ENCODE measurements at regions not wholly inside any gene's neighbourhood (a gene's known extent, or its start where the extent isn't known, plus 50 kb on each side); places are given as distances from the start of the nearest gene placed in this dataset.

- TF ChIP-seq FOSB (CRISPR knock-in tag; IDR thresholded peaks at IDR 0.05) (no peak), CHD4 (IDR thresholded peaks at IDR 0.05; ENCODE audit: borderline replicate concordance) (no peak), NFE2L2 (conservative IDR thresholded peaks at IDR 0.05; ENCODE audit: low read length) (no peak)
Observed at GRCh38 chr7:121591926-121592325, 195.8 kb upstream of the FAM3C start (continued).

GRCh38 chr7:121587435-121587834, 191.3 kb upstream of the FAM3C start:
- 20% methylated on average over 5 of the region's 5 CpGs for WGBS (ENCODE audit: missing lambda C conversion rate)
- no peak for ATAC-seq
- POLR2A ChIA-PET: no interaction called here
- Histone ChIP-seq H3K4me3 (no peak overlapping the region), H3K27ac (no peak overlapping the region), H3K4me1 (no peaks in the 10 kb centered on the region), H3K4me2 (no peak overlapping the region), H3K9me3 (no peaks in the 10 kb centered on the region)
- TF ChIP-seq HMGXB4 (CRISPR knock-in tag; IDR thresholded peaks at IDR 0.05; ENCODE audit: borderline replicate concordance) (no peak), CHD2 (IDR thresholded peaks at IDR 0.05; ENCODE audit: low read length, partially characterized antibody) (no peak), GATA3 (IDR thresholded peaks at IDR 0.05; ENCODE audit: borderline replicate concordance) (no peak), EP300 (IDR thresholded peaks at IDR 0.05) (no peak), RFX5 (IDR thresholded peaks at IDR 0.05) (no peak), MAZ (IDR thresholded peaks at IDR 0.05; ENCODE audit: borderline replicate concordance, low read depth, low read length) (no peak), EHMT2 (IDR thresholded peaks at IDR 0.05; ENCODE audit: low read depth) (no peak), NPAS2 (CRISPR knock-in tag; IDR thresholded peaks at IDR 0.05; ENCODE audit: borderline replicate concordance) (no peak), EHF (CRISPR knock-in tag; IDR thresholded peaks at IDR 0.05) (no peak), CBX2 (IDR thresholded peaks at IDR 0.05; ENCODE audit: borderline replicate concordance, low read depth) (no peak), TP53 (CRISPR knock-in tag; IDR thresholded peaks at IDR 0.05) (no peak), HOXB5 (CRISPR knock-in tag; IDR thresholded peaks at IDR 0.05) (no peak), HES2 (IDR thresholded peaks at IDR 0.05) (no peak), NR3C1 (IDR thresholded peaks at IDR 0.05) (no peak), RNF2 (IDR thresholded peaks at IDR 0.05; ENCODE audit: borderline replicate concordance, low read depth) (no peak), NFE2L2 (conservative IDR thresholded peaks at IDR 0.05; ENCODE audit: low read length) (no peak), PHF8 (IDR thresholded peaks at IDR 0.05; ENCODE audit: borderline replicate concordance, low read depth) (no peak), REST (IDR thresholded peaks at IDR 0.05) (no peak)
- TF ChIP-seq, protein P1, sequence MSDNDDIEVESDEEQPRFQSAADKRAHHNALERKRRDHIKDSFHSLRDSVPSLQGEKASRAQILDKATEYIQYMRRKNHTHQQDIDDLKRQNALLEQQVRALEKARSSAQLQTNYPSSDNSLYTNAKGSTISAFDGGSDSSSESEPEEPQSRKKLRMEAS (IDR thresholded peaks at IDR 0.05): no peak
- FAIRE-seq: no peak
- no peak for DNase-seq (ENCODE audit: low read depth in 1 of 2, low spot score in 1 of 2)
- CTCF ChIA-PET: no interaction called here

DNA sequence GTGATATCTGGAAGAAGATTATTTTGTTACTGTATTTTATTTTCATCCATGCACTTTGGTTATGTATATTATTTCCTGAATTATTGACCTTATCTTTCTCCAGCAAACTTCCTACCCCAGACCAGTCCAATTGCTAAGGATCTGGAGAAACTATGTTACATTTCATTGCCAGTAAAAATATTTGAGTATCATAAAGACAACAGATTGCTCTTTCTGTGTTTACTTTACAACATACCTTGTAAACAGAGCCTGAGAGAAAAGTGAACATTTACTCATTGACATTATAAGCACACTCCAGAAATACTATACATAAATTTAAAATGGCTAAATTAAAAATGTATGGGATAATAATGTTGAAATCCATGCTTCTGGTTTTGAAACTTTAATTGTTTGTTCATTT, 186.2 kb upstream of the FAM3C start:
- DNase-seq (ENCODE audit: low read depth in 1 of 2, low spot score in 1 of 2) (no peak), ATAC-seq (no peak), FAIRE-seq (no peak)
- TF ChIP-seq HOXB5 (CRISPR knock-in tag; IDR thresholded peaks at IDR 0.05) (no peak), BCL3 (IDR thresholded peaks at IDR 0.05) (no peak), SREBF2 (IDR thresholded peaks at IDR 0.05) (no peak), MAZ (IDR thresholded peaks at IDR 0.05; ENCODE audit: borderline replicate concordance, low read depth, low read length) (no peak), GATA3 (IDR thresholded peaks at IDR 0.05; ENCODE audit: borderline replicate concordance) (no peak), HOXA7 (CRISPR knock-in tag; IDR thresholded peaks at IDR 0.05) (no peak), SMC3 (IDR thresholded peaks at IDR 0.05) (no peak)
- TF ChIP-seq, protein P2, sequence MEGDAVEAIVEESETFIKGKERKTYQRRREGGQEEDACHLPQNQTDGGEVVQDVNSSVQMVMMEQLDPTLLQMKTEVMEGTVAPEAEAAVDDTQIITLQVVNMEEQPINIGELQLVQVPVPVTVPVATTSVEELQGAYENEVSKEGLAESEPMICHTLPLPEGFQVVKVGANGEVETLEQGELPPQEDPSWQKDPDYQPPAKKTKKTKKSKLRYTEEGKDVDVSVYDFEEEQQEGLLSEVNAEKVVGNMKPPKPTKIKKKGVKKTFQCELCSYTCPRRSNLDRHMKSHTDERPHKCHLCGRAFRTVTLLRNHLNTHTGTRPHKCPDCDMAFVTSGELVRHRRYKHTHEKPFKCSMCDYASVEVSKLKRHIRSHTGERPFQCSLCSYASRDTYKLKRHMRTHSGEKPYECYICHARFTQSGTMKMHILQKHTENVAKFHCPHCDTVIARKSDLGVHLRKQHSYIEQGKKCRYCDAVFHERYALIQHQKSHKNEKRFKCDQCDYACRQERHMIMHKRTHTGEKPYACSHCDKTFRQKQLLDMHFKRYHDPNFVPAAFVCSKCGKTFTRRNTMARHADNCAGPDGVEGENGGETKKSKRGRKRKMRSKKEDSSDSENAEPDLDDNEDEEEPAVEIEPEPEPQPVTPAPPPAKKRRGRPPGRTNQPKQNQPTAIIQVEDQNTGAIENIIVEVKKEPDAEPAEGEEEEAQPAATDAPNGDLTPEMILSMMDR (IDR thresholded peaks at IDR 0.05): no peak
- H3K4me1 ChIP-seq: no peaks in the 10 kb centered on the region
- POLR2A ChIA-PET: no interaction called here
- H3K27ac ChIP-seq: no peak overlapping the region
- no peaks in the 10 kb centered on the region for H3K9me3 ChIP-seq
- H3K4me3 ChIP-seq: no peak overlapping the region
- no peak overlapping the region for H3K4me2 ChIP-seq
- CTCF ChIA-PET: no interaction called here
